ENCODE measurements at regions not wholly inside any gene's neighbourhood (a gene's known extent, or its start where the extent isn't known, plus 50 kb on each side); places are given as distances from the start of the nearest gene placed in this dataset.

DNA sequence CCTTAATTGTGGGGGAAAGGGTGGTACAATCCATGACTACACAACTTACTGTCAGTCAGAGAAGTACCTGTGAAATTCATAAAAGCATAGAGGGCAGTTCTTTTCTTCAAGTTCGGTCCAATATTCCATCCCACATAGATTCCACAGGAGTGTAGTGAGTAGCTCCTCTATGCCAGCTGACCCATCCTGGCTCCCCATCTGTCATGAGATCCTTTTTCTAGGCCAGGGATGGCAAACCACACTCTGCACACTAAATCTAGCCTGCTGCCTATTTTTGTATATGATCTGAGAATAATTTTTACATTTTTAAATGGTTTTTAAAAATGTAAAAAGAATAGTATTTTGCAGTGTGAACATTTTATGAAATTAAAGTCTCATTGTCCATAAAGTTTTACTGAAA is 107.0 kb upstream of the TSPAN2 start:
- H3K4me3 ChIP-seq (ENCODE audit: low read depth, low read length, poor library complexity, severe bottlenecking) = no peak overlapping the region
- H3K4me1 ChIP-seq (ENCODE audit: insufficient read depth, low read length, poor library complexity, severe bottlenecking) = no peaks in the 10 kb centered on the region
- intact Hi-C loops (cut with micrococcal nuclease; ENCODE audit: unreplicated experiment) = no loop called here
- H3K36me3 ChIP-seq (ENCODE audit: insufficient read depth, low read length, poor library complexity, severe bottlenecking) = no peaks in the 10 kb centered on the region
- CTCF ChIA-PET = no interaction called here
- no TSS peak for BruUV-seq (replicated peaks)
- H3K27ac ChIP-seq (ENCODE audit: low read depth, low read length, poor library complexity, severe bottlenecking) = no peak overlapping the region
- no peaks in the 10 kb centered on the region for H3K9me3 ChIP-seq (ENCODE audit: low read depth, low read length, poor library complexity, severe bottlenecking)
- POLR2A ChIA-PET (ENCODE audit: low non-redundant PET) = no interaction called here
- H3K27me3 ChIP-seq (replicated peaks; ENCODE audit: insufficient read depth, low read depth, low read length, poor library complexity) = no peaks in the 10 kb centered on the region
- DNase-seq (ENCODE audit: low spot score) = no peak
- no peak for TF ChIP-seq EZH2 (IDR thresholded peaks at IDR 0.05; ENCODE audit: borderline replicate concordance, low read depth, low read length, poor library complexity, severe bottlenecking)
- TF ChIP-seq, protein P1, sequence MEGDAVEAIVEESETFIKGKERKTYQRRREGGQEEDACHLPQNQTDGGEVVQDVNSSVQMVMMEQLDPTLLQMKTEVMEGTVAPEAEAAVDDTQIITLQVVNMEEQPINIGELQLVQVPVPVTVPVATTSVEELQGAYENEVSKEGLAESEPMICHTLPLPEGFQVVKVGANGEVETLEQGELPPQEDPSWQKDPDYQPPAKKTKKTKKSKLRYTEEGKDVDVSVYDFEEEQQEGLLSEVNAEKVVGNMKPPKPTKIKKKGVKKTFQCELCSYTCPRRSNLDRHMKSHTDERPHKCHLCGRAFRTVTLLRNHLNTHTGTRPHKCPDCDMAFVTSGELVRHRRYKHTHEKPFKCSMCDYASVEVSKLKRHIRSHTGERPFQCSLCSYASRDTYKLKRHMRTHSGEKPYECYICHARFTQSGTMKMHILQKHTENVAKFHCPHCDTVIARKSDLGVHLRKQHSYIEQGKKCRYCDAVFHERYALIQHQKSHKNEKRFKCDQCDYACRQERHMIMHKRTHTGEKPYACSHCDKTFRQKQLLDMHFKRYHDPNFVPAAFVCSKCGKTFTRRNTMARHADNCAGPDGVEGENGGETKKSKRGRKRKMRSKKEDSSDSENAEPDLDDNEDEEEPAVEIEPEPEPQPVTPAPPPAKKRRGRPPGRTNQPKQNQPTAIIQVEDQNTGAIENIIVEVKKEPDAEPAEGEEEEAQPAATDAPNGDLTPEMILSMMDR (conservative IDR thresholded peaks at IDR 0.05; ENCODE audit: low read depth, low read length) = no peak

DNA sequence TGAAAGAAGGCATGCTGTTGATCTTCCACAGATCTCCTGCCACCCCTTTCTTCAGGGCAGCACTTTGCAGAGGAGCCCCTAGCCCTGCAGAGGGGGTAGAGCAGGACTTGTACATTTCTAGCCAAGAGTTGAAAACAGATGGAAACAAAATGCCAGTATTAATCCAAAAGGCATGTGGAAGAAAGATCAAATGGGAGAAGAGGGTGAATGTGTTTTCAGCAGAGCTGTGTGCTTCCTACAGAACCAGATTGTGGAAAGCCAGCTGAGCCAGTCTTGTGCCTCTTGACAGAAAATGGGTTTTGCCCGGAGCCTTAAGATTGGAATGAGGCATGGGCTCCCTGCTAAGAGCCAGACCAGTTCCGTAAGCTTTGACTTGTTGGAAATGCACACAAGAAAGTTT is 105.2 kb upstream of the TSPAN2 start:
- no peaks in the 10 kb centered on the region for H3K4me1 ChIP-seq (ENCODE audit: insufficient read depth, low read length, poor library complexity, severe bottlenecking)
- H3K4me3 ChIP-seq (ENCODE audit: low read depth, low read length, poor library complexity, severe bottlenecking) = no peak overlapping the region
- no peak overlapping the region for H3K27ac ChIP-seq (ENCODE audit: low read depth, low read length, poor library complexity, severe bottlenecking)
- no TSS peak for BruUV-seq (replicated peaks)
- H3K36me3 ChIP-seq (ENCODE audit: insufficient read depth, low read length, poor library complexity, severe bottlenecking) = no peaks in the 10 kb centered on the region
- ChIA-PET POLR2A (ENCODE audit: low non-redundant PET) (no interaction called here), CTCF (no interaction called here)
- DNase-seq (ENCODE audit: low spot score) = no peak
- no peaks in the 10 kb centered on the region for H3K27me3 ChIP-seq (replicated peaks; ENCODE audit: insufficient read depth, low read depth, low read length, poor library complexity)
- no peaks in the 10 kb centered on the region for H3K9me3 ChIP-seq (ENCODE audit: low read depth, low read length, poor library complexity, severe bottlenecking)
- no peak for TF ChIP-seq EZH2 (IDR thresholded peaks at IDR 0.05; ENCODE audit: borderline replicate concordance, low read depth, low read length, poor library complexity, severe bottlenecking)
- TF ChIP-seq, protein P1 (conservative IDR thresholded peaks at IDR 0.05; ENCODE audit: low read depth, low read length) = no peak
- intact Hi-C loops (cut with micrococcal nuclease; ENCODE audit: unreplicated experiment) = no loop called here

DNA sequence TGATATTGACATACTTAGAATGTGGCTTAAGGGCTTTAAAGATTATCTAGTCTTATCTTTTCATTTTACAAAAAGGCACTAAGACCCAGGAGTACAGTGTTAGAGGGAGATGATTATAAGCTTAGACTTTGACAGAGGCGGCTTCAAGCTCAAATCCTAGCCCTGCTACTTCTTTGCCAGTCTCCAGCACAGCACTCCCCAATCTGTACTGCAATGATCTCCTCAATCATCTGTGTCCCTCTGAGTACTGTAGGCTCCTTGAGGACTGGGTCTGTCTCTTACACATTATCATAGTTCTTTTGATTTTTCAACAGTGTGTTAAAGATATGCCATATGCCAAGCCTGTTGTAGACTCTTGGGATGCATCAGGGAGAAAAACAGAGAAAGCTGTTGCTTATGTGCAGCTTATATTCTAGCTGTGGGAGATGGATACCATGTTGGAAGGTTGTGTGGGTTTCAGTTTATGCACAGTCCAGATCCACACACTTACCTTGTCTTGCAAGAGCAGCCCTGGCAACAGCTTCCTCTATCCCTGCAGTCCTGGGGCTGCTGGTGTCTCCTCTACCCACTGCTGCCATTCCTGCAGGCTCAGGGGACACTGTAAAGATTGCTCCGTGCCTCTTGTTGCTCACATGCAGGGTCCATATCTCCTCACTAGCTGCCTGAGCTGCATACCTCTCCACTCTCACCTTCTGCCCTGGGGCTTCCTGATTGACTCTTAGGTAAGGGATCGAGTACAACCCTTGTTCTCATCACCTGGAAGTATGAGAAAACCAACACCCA is 103.9 kb upstream of the TSPAN2 start:
- Histone ChIP-seq H3K4me1 (ENCODE audit: insufficient read depth, low read length, poor library complexity, severe bottlenecking) (no peaks in the 10 kb centered on the region), H3K27ac (ENCODE audit: low read depth, low read length, poor library complexity, severe bottlenecking) (no peak overlapping the region), H3K36me3 (ENCODE audit: insufficient read depth, low read length, poor library complexity, severe bottlenecking) (no peaks in the 10 kb centered on the region), H3K4me3 (ENCODE audit: low read depth, low read length, poor library complexity, severe bottlenecking) (no peak overlapping the region), H3K27me3 (replicated peaks; ENCODE audit: insufficient read depth, low read depth, low read length, poor library complexity) (no peaks in the 10 kb centered on the region), H3K9me3 (ENCODE audit: low read depth, low read length, poor library complexity, severe bottlenecking) (no peaks in the 10 kb centered on the region)
- BruUV-seq (replicated peaks) = no TSS peak
- TF ChIP-seq, protein P1 (conservative IDR thresholded peaks at IDR 0.05; ENCODE audit: low read depth, low read length) = no peak
- no peak for TF ChIP-seq EZH2 (IDR thresholded peaks at IDR 0.05; ENCODE audit: borderline replicate concordance, low read depth, low read length, poor library complexity, severe bottlenecking)
- ChIA-PET CTCF (no interaction called here), POLR2A (ENCODE audit: low non-redundant PET) (no interaction called here)
- DNase-seq (ENCODE audit: low spot score) = no peak
- intact Hi-C loops (cut with micrococcal nuclease; ENCODE audit: unreplicated experiment) = no loop called here
